ENCODE measurements at regions not wholly inside any gene's neighbourhood (a gene's known extent, or its start where the extent isn't known, plus 50 kb on each side); places are given as distances from the start of the nearest gene placed in this dataset.

DNA sequence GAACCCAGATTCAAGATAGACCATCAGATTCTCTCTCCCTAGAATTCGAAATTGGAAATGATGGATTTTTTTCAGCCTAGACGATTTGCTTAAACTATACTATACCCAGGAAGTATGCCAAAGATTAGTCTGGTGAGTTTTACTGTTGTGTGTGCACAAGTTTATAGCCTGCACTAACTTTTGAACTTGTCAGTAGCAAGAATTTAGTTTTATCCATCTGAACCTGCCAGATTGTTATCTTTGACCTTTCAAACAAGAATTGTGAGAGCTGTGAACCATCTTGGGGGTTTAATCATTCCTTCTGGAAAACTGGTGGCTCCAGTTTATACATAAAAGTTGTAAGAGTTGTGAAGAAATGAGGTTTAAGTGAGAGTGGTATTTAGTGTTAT, 243.5 kb upstream of the DAAM1 start:
- Histone ChIP-seq H3K9me2 (ENCODE audit: insufficient read depth, low read length) (no peaks in the 10 kb centered on the region), H2AFZ (ENCODE audit: low read depth, low read length) (peak overlapping the region; percentile 4), H3K79me2 (replicated peaks; ENCODE audit: insufficient read depth, low read length) (no peaks in the 10 kb centered on the region), H3F3A (ENCODE audit: insufficient read depth, low read length, poor library complexity, severe bottlenecking) (peaks cover 15% of the 10 kb centered on the region), H3K4me3 (ENCODE audit: low read length) (peak overlapping the region; percentile 51), H3K9ac (ENCODE audit: low read length) (peak overlapping the region; percentile 44), H3K27ac (ENCODE audit: low read length) (peak overlapping the region; percentile 97), H3K36me3 (ENCODE audit: insufficient read depth, low read length) (no peaks in the 10 kb centered on the region), H3K4me2 (ENCODE audit: low read length) (peak overlapping the region; percentile 36), H3K9me3 (ENCODE audit: low read length) (no peaks in the 10 kb centered on the region), H3K27me3 (ENCODE audit: insufficient read depth, low read depth, low read length) (no peaks in the 10 kb centered on the region), H4K20me1 (ENCODE audit: insufficient read depth) (no peaks in the 10 kb centered on the region)
- TF ChIP-seq EZH2 (IDR thresholded peaks at IDR 0.05; ENCODE audit: borderline replicate concordance, insufficient read depth, low read length, poor library complexity, severe bottlenecking), result no peak
- TF ChIP-seq, protein P1, sequence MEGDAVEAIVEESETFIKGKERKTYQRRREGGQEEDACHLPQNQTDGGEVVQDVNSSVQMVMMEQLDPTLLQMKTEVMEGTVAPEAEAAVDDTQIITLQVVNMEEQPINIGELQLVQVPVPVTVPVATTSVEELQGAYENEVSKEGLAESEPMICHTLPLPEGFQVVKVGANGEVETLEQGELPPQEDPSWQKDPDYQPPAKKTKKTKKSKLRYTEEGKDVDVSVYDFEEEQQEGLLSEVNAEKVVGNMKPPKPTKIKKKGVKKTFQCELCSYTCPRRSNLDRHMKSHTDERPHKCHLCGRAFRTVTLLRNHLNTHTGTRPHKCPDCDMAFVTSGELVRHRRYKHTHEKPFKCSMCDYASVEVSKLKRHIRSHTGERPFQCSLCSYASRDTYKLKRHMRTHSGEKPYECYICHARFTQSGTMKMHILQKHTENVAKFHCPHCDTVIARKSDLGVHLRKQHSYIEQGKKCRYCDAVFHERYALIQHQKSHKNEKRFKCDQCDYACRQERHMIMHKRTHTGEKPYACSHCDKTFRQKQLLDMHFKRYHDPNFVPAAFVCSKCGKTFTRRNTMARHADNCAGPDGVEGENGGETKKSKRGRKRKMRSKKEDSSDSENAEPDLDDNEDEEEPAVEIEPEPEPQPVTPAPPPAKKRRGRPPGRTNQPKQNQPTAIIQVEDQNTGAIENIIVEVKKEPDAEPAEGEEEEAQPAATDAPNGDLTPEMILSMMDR (IDR thresholded peaks at IDR 0.05; ENCODE audit: poor library complexity, severe bottlenecking), result no peak
- TF ChIP-seq, protein P2, sequence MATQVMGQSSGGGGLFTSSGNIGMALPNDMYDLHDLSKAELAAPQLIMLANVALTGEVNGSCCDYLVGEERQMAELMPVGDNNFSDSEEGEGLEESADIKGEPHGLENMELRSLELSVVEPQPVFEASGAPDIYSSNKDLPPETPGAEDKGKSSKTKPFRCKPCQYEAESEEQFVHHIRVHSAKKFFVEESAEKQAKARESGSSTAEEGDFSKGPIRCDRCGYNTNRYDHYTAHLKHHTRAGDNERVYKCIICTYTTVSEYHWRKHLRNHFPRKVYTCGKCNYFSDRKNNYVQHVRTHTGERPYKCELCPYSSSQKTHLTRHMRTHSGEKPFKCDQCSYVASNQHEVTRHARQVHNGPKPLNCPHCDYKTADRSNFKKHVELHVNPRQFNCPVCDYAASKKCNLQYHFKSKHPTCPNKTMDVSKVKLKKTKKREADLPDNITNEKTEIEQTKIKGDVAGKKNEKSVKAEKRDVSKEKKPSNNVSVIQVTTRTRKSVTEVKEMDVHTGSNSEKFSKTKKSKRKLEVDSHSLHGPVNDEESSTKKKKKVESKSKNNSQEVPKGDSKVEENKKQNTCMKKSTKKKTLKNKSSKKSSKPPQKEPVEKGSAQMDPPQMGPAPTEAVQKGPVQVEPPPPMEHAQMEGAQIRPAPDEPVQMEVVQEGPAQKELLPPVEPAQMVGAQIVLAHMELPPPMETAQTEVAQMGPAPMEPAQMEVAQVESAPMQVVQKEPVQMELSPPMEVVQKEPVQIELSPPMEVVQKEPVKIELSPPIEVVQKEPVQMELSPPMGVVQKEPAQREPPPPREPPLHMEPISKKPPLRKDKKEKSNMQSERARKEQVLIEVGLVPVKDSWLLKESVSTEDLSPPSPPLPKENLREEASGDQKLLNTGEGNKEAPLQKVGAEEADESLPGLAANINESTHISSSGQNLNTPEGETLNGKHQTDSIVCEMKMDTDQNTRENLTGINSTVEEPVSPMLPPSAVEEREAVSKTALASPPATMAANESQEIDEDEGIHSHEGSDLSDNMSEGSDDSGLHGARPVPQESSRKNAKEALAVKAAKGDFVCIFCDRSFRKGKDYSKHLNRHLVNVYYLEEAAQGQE (IDR thresholded peaks at IDR 0.05; ENCODE audit: borderline replicate concordance), result no peak
- no peak for TF ChIP-seq MXI1 (conservative IDR thresholded peaks at IDR 0.05; ENCODE audit: poor library complexity, severe bottlenecking)
- no peak for TF ChIP-seq EP300 (conservative IDR thresholded peaks at IDR 0.05; ENCODE audit: poor library complexity, severe bottlenecking)
- no peak for TF ChIP-seq SMC3 (conservative IDR thresholded peaks at IDR 0.05; ENCODE audit: poor library complexity)
- TF ChIP-seq TAF1 (IDR thresholded peaks at IDR 0.05; ENCODE audit: low read depth), result no peak
- no peak for TF ChIP-seq RAD21 (conservative IDR thresholded peaks at IDR 0.05)

DNA sequence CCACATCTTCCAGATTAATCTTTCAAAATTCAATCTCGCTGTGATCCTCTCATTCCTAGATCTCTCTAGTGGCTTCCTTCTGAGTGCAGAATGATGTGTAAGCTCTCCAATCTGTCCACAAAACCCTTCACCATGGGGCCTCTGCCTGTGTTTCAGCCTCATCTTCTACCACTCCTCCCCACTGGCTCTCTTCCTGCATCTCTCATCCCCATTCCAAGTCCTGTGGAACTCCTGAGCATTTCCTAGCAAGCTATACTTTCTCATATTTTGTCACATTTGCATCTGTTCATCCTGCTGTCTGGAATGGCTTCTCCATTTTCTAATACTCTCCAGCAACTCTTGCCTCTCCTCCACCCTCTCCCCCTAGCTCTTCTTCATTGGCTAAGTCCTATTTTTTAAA, 242.0 kb upstream of the DAAM1 start:
- Histone ChIP-seq H3F3A (ENCODE audit: insufficient read depth, low read length, poor library complexity, severe bottlenecking) (peaks cover 15% of the 10 kb centered on the region), H3K9me2 (ENCODE audit: insufficient read depth, low read length) (no peaks in the 10 kb centered on the region), H3K4me3 (ENCODE audit: low read length) (no peak overlapping the region), H3K9ac (ENCODE audit: low read length) (peak overlapping the region; percentile 71), H3K27me3 (ENCODE audit: insufficient read depth, low read depth, low read length) (no peaks in the 10 kb centered on the region), H3K36me3 (ENCODE audit: insufficient read depth, low read length) (no peaks in the 10 kb centered on the region), H3K4me2 (ENCODE audit: low read length) (no peak overlapping the region), H4K20me1 (ENCODE audit: insufficient read depth) (no peaks in the 10 kb centered on the region), H3K9me3 (ENCODE audit: low read length) (no peaks in the 10 kb centered on the region), H3K27ac (ENCODE audit: low read length) (peak overlapping the region; percentile 97), H2AFZ (ENCODE audit: low read depth, low read length) (no peak overlapping the region), H3K79me2 (replicated peaks; ENCODE audit: insufficient read depth, low read length) (no peaks in the 10 kb centered on the region)
- TF ChIP-seq EP300 (conservative IDR thresholded peaks at IDR 0.05; ENCODE audit: poor library complexity, severe bottlenecking), result no peak
- no peak for TF ChIP-seq SMC3 (conservative IDR thresholded peaks at IDR 0.05; ENCODE audit: poor library complexity)
- TF ChIP-seq EZH2 (IDR thresholded peaks at IDR 0.05; ENCODE audit: borderline replicate concordance, insufficient read depth, low read length, poor library complexity, severe bottlenecking), result no peak
- TF ChIP-seq, protein P2 (IDR thresholded peaks at IDR 0.05; ENCODE audit: borderline replicate concordance), result no peak
- TF ChIP-seq RAD21 (conservative IDR thresholded peaks at IDR 0.05), result no peak
- TF ChIP-seq POLR2AphosphoS5 (IDR thresholded peaks at IDR 0.05), result no peak
- no peak for TF ChIP-seq MXI1 (conservative IDR thresholded peaks at IDR 0.05; ENCODE audit: poor library complexity, severe bottlenecking)
- TF ChIP-seq, protein P1 (IDR thresholded peaks at IDR 0.05; ENCODE audit: poor library complexity, severe bottlenecking), result no peak
- TF ChIP-seq TAF1 (IDR thresholded peaks at IDR 0.05; ENCODE audit: low read depth), result no peak
